Hepatocyte (in vitro differentiated cells): ENCODE measurements at regions not wholly inside any gene's neighbourhood (a gene's known extent, or its start where the extent isn't known, plus 50 kb on each side); places are given as distances from the start of the nearest gene placed in this dataset.

Experiments
- EZH2 ChIP-seq: fragments of 200-600 bp; sonication (generic); IDR thresholded peaks from 2 replicates; pipeline ENCODE4 v1.6.1; 2016; ENCODE audit warnings: antibody characterized with exemption, mild to moderate bottlenecking, borderline replicate concordance
- TF ChIP-seq, protein P1 (sequence below): fragments of 200-600 bp; sonication (generic); IDR thresholded peaks from 2 replicates; pipeline ENCODE4 v1.5.1; 2016; ENCODE audit warnings: antibody characterized with exemption, mild to moderate bottlenecking; ENCODE audit not compliant: poor library complexity

DNA sequence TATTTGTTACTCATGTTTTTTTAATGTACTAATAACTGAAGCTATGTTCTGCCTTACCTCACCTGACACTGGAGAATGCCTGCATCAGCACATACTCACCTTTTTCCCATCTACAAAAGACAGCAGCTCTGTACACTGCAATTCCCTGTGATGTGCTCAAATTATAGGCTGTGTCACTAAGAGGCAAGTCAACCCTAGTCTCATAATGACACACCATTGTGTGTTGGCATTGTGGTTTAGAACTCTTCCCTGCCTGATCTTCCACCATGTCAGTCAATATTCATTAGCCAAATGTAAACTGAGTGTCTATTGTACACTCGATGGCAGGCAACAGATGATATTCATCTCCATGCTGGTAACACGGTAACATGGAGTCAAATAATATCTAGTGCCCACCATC is 332.1 kb upstream of the TCF4 start:
- TF ChIP-seq, protein P1, sequence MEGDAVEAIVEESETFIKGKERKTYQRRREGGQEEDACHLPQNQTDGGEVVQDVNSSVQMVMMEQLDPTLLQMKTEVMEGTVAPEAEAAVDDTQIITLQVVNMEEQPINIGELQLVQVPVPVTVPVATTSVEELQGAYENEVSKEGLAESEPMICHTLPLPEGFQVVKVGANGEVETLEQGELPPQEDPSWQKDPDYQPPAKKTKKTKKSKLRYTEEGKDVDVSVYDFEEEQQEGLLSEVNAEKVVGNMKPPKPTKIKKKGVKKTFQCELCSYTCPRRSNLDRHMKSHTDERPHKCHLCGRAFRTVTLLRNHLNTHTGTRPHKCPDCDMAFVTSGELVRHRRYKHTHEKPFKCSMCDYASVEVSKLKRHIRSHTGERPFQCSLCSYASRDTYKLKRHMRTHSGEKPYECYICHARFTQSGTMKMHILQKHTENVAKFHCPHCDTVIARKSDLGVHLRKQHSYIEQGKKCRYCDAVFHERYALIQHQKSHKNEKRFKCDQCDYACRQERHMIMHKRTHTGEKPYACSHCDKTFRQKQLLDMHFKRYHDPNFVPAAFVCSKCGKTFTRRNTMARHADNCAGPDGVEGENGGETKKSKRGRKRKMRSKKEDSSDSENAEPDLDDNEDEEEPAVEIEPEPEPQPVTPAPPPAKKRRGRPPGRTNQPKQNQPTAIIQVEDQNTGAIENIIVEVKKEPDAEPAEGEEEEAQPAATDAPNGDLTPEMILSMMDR: no peak
- TF ChIP-seq EZH2: no peak
